ENCODE measurements at regions not wholly inside any gene's neighbourhood (a gene's known extent, or its start where the extent isn't known, plus 50 kb on each side); places are given as distances from the start of the nearest gene placed in this dataset.

DNA sequence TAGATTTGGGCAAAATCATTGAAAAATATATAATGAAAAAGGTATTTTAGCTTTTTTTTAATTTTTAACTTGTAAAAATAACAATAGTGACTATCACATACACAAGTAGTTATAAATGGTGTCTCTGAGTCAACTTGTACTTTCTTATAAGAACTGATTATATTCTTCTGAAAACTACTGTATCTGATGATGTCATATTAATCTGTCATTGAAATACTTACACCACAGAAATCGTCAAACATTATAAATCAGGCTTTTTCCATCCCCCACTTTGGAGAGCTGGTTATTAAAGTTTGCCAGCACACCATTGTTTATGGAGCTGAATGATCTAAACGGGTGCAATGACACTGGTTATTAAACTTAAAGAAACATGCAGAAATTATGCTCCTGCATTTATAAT, 1259.6 kb upstream of the CNTN5 start:
- H3K4me3 ChIP-seq, result no peak overlapping the region
- H3K4me2 ChIP-seq (ENCODE audit: insufficient read depth, low read length), result no peak overlapping the region
- no peak overlapping the region for H2AFZ ChIP-seq (ENCODE audit: low read depth, low read length)
- H3K4me1 ChIP-seq (replicated peaks in 1 of 2; ENCODE audit: control insufficient read depth in 2 of 2, insufficient read depth in 2 of 2, low read length in 2 of 2), result no peaks in the 10 kb centered on the region
- H3K9me3 ChIP-seq (replicated peaks; ENCODE audit: control insufficient read depth, insufficient read depth, low read depth, low read length), result no peaks in the 10 kb centered on the region
- no peaks in the 10 kb centered on the region for H3K79me2 ChIP-seq (ENCODE audit: control insufficient read depth, insufficient read depth, low read length)
- H3K27ac ChIP-seq (ENCODE audit: extremely low read depth, low read depth, low read length), result no peak overlapping the region
- H4K20me1 ChIP-seq (replicated peaks; ENCODE audit: control insufficient read depth, insufficient read depth, low read length), result no peaks in the 10 kb centered on the region
- BruUV-seq (replicated peaks), result no TSS peak
- DNase-seq (ENCODE audit: extremely low read depth in 1 of 4, low spot score in 3 of 4) (no peak), FAIRE-seq (no peak), ATAC-seq (no peak)
- intact Hi-C loops (cut with micrococcal nuclease) (no loop called here), in situ Hi-C loops (cut with MboI) (no loop called here)
- H3K36me3 ChIP-seq (ENCODE audit: control insufficient read depth, insufficient read depth, low read length), result no peaks in the 10 kb centered on the region
- ChIA-PET CTCF (ENCODE audit: low intra/inter-chr PET ratio) (no interaction called here), POLR2A (no interaction called here)
- no peaks in the 10 kb centered on the region for H3K27me3 ChIP-seq (ENCODE audit: control insufficient read depth in 2 of 2, insufficient read depth in 2 of 2, low read length in 2 of 2)
- H3K9me1 ChIP-seq (ENCODE audit: control insufficient read depth, insufficient read depth, low read length), result no peaks in the 10 kb centered on the region
- TF ChIP-seq CAMTA2 (CRISPR knock-in tag; conservative IDR thresholded peaks at IDR 0.05) (no peak), ZNF354B (CRISPR knock-in tag; IDR thresholded peaks at IDR 0.05) (no peak), NRF1 (conservative IDR thresholded peaks at IDR 0.05 in 1 of 2, IDR thresholded peaks at IDR 0.05 in 1 of 2) (no peak), U2AF1 (optimal IDR thresholded peaks at IDR 0.05; ENCODE audit: low read depth, low read length) (no peak), ZFP36 (IDR thresholded peaks at IDR 0.05; ENCODE audit: low read depth, low read length, partially characterized antibody) (no peak)
- TF ChIP-seq, protein P1, sequence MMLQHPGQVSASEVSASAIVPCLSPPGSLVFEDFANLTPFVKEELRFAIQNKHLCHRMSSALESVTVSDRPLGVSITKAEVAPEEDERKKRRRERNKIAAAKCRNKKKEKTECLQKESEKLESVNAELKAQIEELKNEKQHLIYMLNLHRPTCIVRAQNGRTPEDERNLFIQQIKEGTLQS (IDR thresholded peaks at IDR 0.05), result peak; percentile 54; the same call in 1 of the 2 replicates
- TF ChIP-seq, protein P1 (CRISPR knock-in tag; conservative IDR thresholded peaks at IDR 0.05), result no peak
- TF ChIP-seq, protein P2, sequence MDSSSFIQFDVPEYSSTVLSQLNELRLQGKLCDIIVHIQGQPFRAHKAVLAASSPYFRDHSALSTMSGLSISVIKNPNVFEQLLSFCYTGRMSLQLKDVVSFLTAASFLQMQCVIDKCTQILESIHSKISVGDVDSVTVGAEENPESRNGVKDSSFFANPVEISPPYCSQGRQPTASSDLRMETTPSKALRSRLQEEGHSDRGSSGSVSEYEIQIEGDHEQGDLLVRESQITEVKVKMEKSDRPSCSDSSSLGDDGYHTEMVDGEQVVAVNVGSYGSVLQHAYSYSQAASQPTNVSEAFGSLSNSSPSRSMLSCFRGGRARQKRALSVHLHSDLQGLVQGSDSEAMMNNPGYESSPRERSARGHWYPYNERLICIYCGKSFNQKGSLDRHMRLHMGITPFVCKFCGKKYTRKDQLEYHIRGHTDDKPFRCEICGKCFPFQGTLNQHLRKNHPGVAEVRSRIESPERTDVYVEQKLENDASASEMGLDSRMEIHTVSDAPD (CRISPR knock-in tag; IDR thresholded peaks at IDR 0.05), result no peak
- 24% methylated on average over 2 of the region's 2 CpGs for WGBS (ENCODE audit: insufficient coverage, low coverage, missing lambda C conversion rate)
- H3K9ac ChIP-seq (ENCODE audit: insufficient read depth in 1 of 2, low read depth in 2 of 2, low read length in 2 of 2), result no peak overlapping the region

Measured in K562 (cell line).